ENCODE measurements at regions not wholly inside any gene's neighbourhood (a gene's known extent, or its start where the extent isn't known, plus 50 kb on each side); places are given as distances from the start of the nearest gene placed in this dataset.
"Not testable (repeated sequence)": the region's sequence is repeated elsewhere in the genome, so short reads cannot be mapped to it uniquely, and the experiment has no call there.

GRCh38 chr15:66968806-66969596 lies 96.4 kb upstream of the SMAD3 start:
- Histone ChIP-seq H3K9ac (ENCODE audit: low read length) (no peak overlapping the region), H3K9me3 (ENCODE audit: low read length) (no peaks in the 10 kb centered on the region), H3K27ac (ENCODE audit: low read depth, low read length) (no peak overlapping the region), H3K4me3 (ENCODE audit: low read depth in 1 of 2, low read length in 2 of 2) (no peak overlapping the region), H3K36me3 (ENCODE audit: insufficient read depth, low read length) (no peaks in the 10 kb centered on the region), H3K27me3 (ENCODE audit: control insufficient read depth in 1 of 2, insufficient read depth in 2 of 2, low read length in 2 of 2) (no peaks in the 10 kb centered on the region), H3K4me1 (ENCODE audit: insufficient read depth, low read length) (no peaks in the 10 kb centered on the region)

GRCh38 chr15:66974131-66974530 lies 91.3 kb upstream of the SMAD3 start:
- H3K27ac ChIP-seq (ENCODE audit: low read depth, low read length); H3K27me3 ChIP-seq (ENCODE audit: control insufficient read depth in 1 of 2, insufficient read depth in 2 of 2, low read length in 2 of 2); H3K4me1 ChIP-seq (ENCODE audit: insufficient read depth, low read length); H3K9me3 ChIP-seq (ENCODE audit: low read length); H3K36me3 ChIP-seq (ENCODE audit: insufficient read depth, low read length); H3K4me3 ChIP-seq (ENCODE audit: low read depth in 1 of 2, low read length in 2 of 2); H3K9ac ChIP-seq (ENCODE audit: low read length): not testable (repeated sequence)

GRCh38 chr15:66976106-66976640 lies 89.2 kb upstream of the SMAD3 start:
- not testable (repeated sequence) for H3K4me1 ChIP-seq (ENCODE audit: insufficient read depth, low read length); H3K9me3 ChIP-seq (ENCODE audit: low read length); H3K27me3 ChIP-seq (ENCODE audit: control insufficient read depth in 1 of 2, insufficient read depth in 2 of 2, low read length in 2 of 2); H3K9ac ChIP-seq (ENCODE audit: low read length); H3K4me3 ChIP-seq (ENCODE audit: low read depth in 1 of 2, low read length in 2 of 2); H3K36me3 ChIP-seq (ENCODE audit: insufficient read depth, low read length); H3K27ac ChIP-seq (ENCODE audit: low read depth, low read length)

GRCh38 chr15:66980326-66980725 lies 85.1 kb upstream of the SMAD3 start:
- not testable (repeated sequence) for H3K9ac ChIP-seq (ENCODE audit: low read length); H3K9me3 ChIP-seq (ENCODE audit: low read length); H3K4me1 ChIP-seq (ENCODE audit: insufficient read depth, low read length); H3K27ac ChIP-seq (ENCODE audit: low read depth, low read length); H3K36me3 ChIP-seq (ENCODE audit: insufficient read depth, low read length); H3K27me3 ChIP-seq (ENCODE audit: control insufficient read depth in 1 of 2, insufficient read depth in 2 of 2, low read length in 2 of 2); H3K4me3 ChIP-seq (ENCODE audit: low read depth in 1 of 2, low read length in 2 of 2)

- Histone ChIP-seq H3K9me3 (ENCODE audit: low read length) (no peaks in the 10 kb centered on the region), H3K9ac (ENCODE audit: low read length) (no peak overlapping the region), H3K4me1 (ENCODE audit: insufficient read depth, low read length) (no peaks in the 10 kb centered on the region), H3K4me3 (ENCODE audit: low read depth in 1 of 2, low read length in 2 of 2) (no peak overlapping the region), H3K36me3 (ENCODE audit: insufficient read depth, low read length) (no peaks in the 10 kb centered on the region), H3K27ac (ENCODE audit: low read depth, low read length) (no peak overlapping the region), H3K27me3 (ENCODE audit: control insufficient read depth in 1 of 2, insufficient read depth in 2 of 2, low read length in 2 of 2) (no peaks in the 10 kb centered on the region)
These were observed 83.6 kb upstream of the SMAD3 start for GRCh38 chr15:66981771-66982170.

- H3K9ac ChIP-seq (ENCODE audit: low read length), result no peak overlapping the region
- no peaks in the 10 kb centered on the region for H3K36me3 ChIP-seq (ENCODE audit: insufficient read depth, low read length)
- no peaks in the 10 kb centered on the region for H3K27me3 ChIP-seq (ENCODE audit: control insufficient read depth in 1 of 2, insufficient read depth in 2 of 2, low read length in 2 of 2)
- no peaks in the 10 kb centered on the region for H3K4me1 ChIP-seq (ENCODE audit: insufficient read depth, low read length)
- H3K4me3 ChIP-seq (ENCODE audit: low read depth in 1 of 2, low read length in 2 of 2), result no peak overlapping the region
- no peaks in the 10 kb centered on the region for H3K9me3 ChIP-seq (ENCODE audit: low read length)
- H3K27ac ChIP-seq (ENCODE audit: low read depth, low read length), result no peak overlapping the region
These were observed 83.2 kb upstream of the SMAD3 start for GRCh38 chr15:66982250-66982649.

- Histone ChIP-seq H3K9me3 (ENCODE audit: low read length) (no peaks in the 10 kb centered on the region), H3K9ac (ENCODE audit: low read length) (no peak overlapping the region), H3K4me3 (ENCODE audit: low read depth in 1 of 2, low read length in 2 of 2) (no peak overlapping the region), H3K27ac (ENCODE audit: low read depth, low read length) (no peak overlapping the region), H3K4me1 (ENCODE audit: insufficient read depth, low read length) (no peaks in the 10 kb centered on the region), H3K27me3 (ENCODE audit: control insufficient read depth in 1 of 2, insufficient read depth in 2 of 2, low read length in 2 of 2) (no peaks in the 10 kb centered on the region), H3K36me3 (ENCODE audit: insufficient read depth, low read length) (no peaks in the 10 kb centered on the region)
These were observed 82.6 kb upstream of the SMAD3 start for GRCh38 chr15:66982816-66983215.

- H3K36me3 ChIP-seq (ENCODE audit: insufficient read depth, low read length), result no peaks in the 10 kb centered on the region
- H3K9me3 ChIP-seq (ENCODE audit: low read length), result no peaks in the 10 kb centered on the region
- no peak overlapping the region for H3K9ac ChIP-seq (ENCODE audit: low read length)
- H3K4me3 ChIP-seq (ENCODE audit: low read depth in 1 of 2, low read length in 2 of 2), result no peak overlapping the region
- no peak overlapping the region for H3K27ac ChIP-seq (ENCODE audit: low read depth, low read length)
- no peaks in the 10 kb centered on the region for H3K27me3 ChIP-seq (ENCODE audit: control insufficient read depth in 1 of 2, insufficient read depth in 2 of 2, low read length in 2 of 2)
- H3K4me1 ChIP-seq (ENCODE audit: insufficient read depth, low read length), result no peaks in the 10 kb centered on the region
These were observed 79.7 kb upstream of the SMAD3 start for GRCh38 chr15:66985653-66986052.

GRCh38 chr15:66986951-66987350 lies 78.5 kb upstream of the SMAD3 start:
- Histone ChIP-seq H3K9ac (ENCODE audit: low read length) (no peak overlapping the region), H3K9me3 (ENCODE audit: low read length) (no peaks in the 10 kb centered on the region), H3K4me3 (ENCODE audit: low read depth in 1 of 2, low read length in 2 of 2) (no peak overlapping the region), H3K36me3 (ENCODE audit: insufficient read depth, low read length) (no peaks in the 10 kb centered on the region), H3K4me1 (ENCODE audit: insufficient read depth, low read length) (no peaks in the 10 kb centered on the region), H3K27me3 (ENCODE audit: control insufficient read depth in 1 of 2, insufficient read depth in 2 of 2, low read length in 2 of 2) (no peaks in the 10 kb centered on the region), H3K27ac (ENCODE audit: low read depth, low read length) (no peak overlapping the region)

GRCh38 chr15:66993090-66993489 lies 72.3 kb upstream of the SMAD3 start:
- H3K27ac ChIP-seq (ENCODE audit: low read depth, low read length), result no peak overlapping the region
- H3K4me3 ChIP-seq (ENCODE audit: low read depth in 1 of 2, low read length in 2 of 2), result no peak overlapping the region
- no peaks in the 10 kb centered on the region for H3K9me3 ChIP-seq (ENCODE audit: low read length)
- H3K27me3 ChIP-seq (ENCODE audit: control insufficient read depth in 1 of 2, insufficient read depth in 2 of 2, low read length in 2 of 2), result no peaks in the 10 kb centered on the region
- H3K9ac ChIP-seq (ENCODE audit: low read length), result no peak overlapping the region
- no peaks in the 10 kb centered on the region for H3K4me1 ChIP-seq (ENCODE audit: insufficient read depth, low read length)
- H3K36me3 ChIP-seq (ENCODE audit: insufficient read depth, low read length), result no peaks in the 10 kb centered on the region

GRCh38 chr15:66993874-66994696 lies 71.3 kb upstream of the SMAD3 start:
- Histone ChIP-seq H3K9me3 (ENCODE audit: low read length) (no peaks in the 10 kb centered on the region), H3K9ac (ENCODE audit: low read length) (no peak overlapping the region), H3K4me1 (ENCODE audit: insufficient read depth, low read length) (no peaks in the 10 kb centered on the region), H3K27me3 (ENCODE audit: control insufficient read depth in 1 of 2, insufficient read depth in 2 of 2, low read length in 2 of 2) (no peaks in the 10 kb centered on the region), H3K4me3 (ENCODE audit: low read depth in 1 of 2, low read length in 2 of 2) (no peak overlapping the region), H3K27ac (ENCODE audit: low read depth, low read length) (no peak overlapping the region), H3K36me3 (ENCODE audit: insufficient read depth, low read length) (no peaks in the 10 kb centered on the region)
